HUES48 (cell line): ENCODE measurements at regions not wholly inside any gene's neighbourhood (a gene's known extent, or its start where the extent isn't known, plus 50 kb on each side); places are given as distances from the start of the nearest gene placed in this dataset.
A peak's percentile ranks its signal among the peaks of the same experiment; 100 is the strongest.

ENCODE experiments used
- H3K27ac ChIP-seq: one replicate; pipeline ENCODE4 v1.7.0; 2013; ENCODE audit warnings: low read depth, low read length, inconsistent platforms
- H3K27me3 ChIP-seq: 2 replicates; pipeline ENCODE4 v1.6.1; 2013; ENCODE audit warnings: mild to moderate bottlenecking, low read length; ENCODE audit not compliant: control insufficient read depth, insufficient read depth
- H3K36me3 ChIP-seq: 2 replicates; pipeline ENCODE4 v1.6.1; 2013; ENCODE audit warnings: low read length; ENCODE audit not compliant: control insufficient read depth, insufficient read depth
- H3K4me1 ChIP-seq: 2 replicates; pipeline ENCODE4 v1.6.1; 2013; ENCODE audit warnings: mild to moderate bottlenecking, low read length; ENCODE audit not compliant: control insufficient read depth, insufficient read depth
- H3K4me3 ChIP-seq: 2 replicates; pipeline ENCODE4 v1.5.1; 2013; ENCODE audit warnings: mild to moderate bottlenecking, low read depth, low read length
- H3K9ac ChIP-seq: 2 replicates; pipeline ENCODE4 v1.6.1; 2013; ENCODE audit warnings: mild to moderate bottlenecking, low read depth, low read length, moderate library complexity
- H3K9me3 ChIP-seq: 2 replicates; pipeline ENCODE4 v1.6.1; 2013; ENCODE audit warnings: low read length; ENCODE audit not compliant: control insufficient read depth, insufficient read depth

GRCh38 chr14:62432955-62433354 is 612.3 kb downstream of the KCNH5 start:
- H3K36me3 ChIP-seq: no peaks in the 10 kb centered on the region
- no peaks in the 10 kb centered on the region for H3K4me1 ChIP-seq
- H3K4me3 ChIP-seq: no peak overlapping the region
- no peak overlapping the region for H3K9ac ChIP-seq
- H3K27ac ChIP-seq: no peak overlapping the region
- no peaks in the 10 kb centered on the region for H3K27me3 ChIP-seq
- peaks cover 34% of the 10 kb centered on the region for H3K9me3 ChIP-seq

DNA sequence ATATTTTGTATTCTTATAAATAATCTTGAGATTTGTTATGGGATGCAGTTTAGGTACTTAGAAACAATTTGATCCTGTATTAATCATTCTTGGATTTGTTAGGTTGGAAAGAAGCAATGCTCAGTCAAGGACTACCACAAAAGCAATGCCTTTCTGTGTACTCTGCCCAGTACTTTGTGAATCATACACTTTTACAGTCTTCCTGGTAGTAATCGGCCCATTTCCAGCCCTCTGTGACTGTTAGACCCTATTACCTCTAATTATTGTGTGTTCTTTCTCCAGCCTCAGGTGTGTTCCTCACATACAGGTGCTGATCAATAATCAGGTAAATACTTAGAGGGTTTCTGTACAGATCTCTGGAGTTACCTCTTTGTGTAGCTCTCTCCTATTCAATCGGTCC is 609.0 kb downstream of the KCNH5 start:
- no peaks in the 10 kb centered on the region for H3K36me3 ChIP-seq
- H3K4me3 ChIP-seq: no peak overlapping the region
- H3K4me1 ChIP-seq: no peaks in the 10 kb centered on the region
- H3K27me3 ChIP-seq: no peaks in the 10 kb centered on the region
- no peak overlapping the region for H3K27ac ChIP-seq
- H3K9me3 ChIP-seq: peaks cover 59% of the 10 kb centered on the region
- no peak overlapping the region for H3K9ac ChIP-seq

- H3K9me3 ChIP-seq: peaks cover 41% of the 10 kb centered on the region
- H3K27me3 ChIP-seq: no peaks in the 10 kb centered on the region
- H3K4me1 ChIP-seq: peaks cover 3% of the 10 kb centered on the region; the same call in 1 of the 2 replicates
- no peak overlapping the region for H3K9ac ChIP-seq
- H3K36me3 ChIP-seq: no peaks in the 10 kb centered on the region
- H3K27ac ChIP-seq: no peak overlapping the region
- no peak overlapping the region for H3K4me3 ChIP-seq
Measured at GRCh38 chr14:62439210-62439609, 606.0 kb downstream of the KCNH5 start.

- Histone ChIP-seq H3K9ac (no peak overlapping the region), H3K36me3 (no peaks in the 10 kb centered on the region), H3K27me3 (no peaks in the 10 kb centered on the region), H3K9me3 (peaks cover 20% of the 10 kb centered on the region), H3K27ac (no peak overlapping the region), H3K4me1 (peaks cover 13% of the 10 kb centered on the region), H3K4me3 (no peak overlapping the region)
Measured at GRCh38 chr14:62443796-62444195, 601.5 kb downstream of the KCNH5 start.

- H3K4me1 ChIP-seq: peaks cover 13% of the 10 kb centered on the region
- H3K27me3 ChIP-seq: no peaks in the 10 kb centered on the region
- no peaks in the 10 kb centered on the region for H3K36me3 ChIP-seq
- peak overlapping the region; percentile 20; the same call in 1 of the 2 replicates for H3K4me3 ChIP-seq
- H3K27ac ChIP-seq: peak overlapping the region; percentile 66
- peaks cover 7% of the 10 kb centered on the region for H3K9me3 ChIP-seq
- H3K9ac ChIP-seq: no peak overlapping the region
Measured at GRCh38 chr14:62445570-62445969, 599.7 kb downstream of the KCNH5 start.

- Histone ChIP-seq H3K9me3 (0 out of 2 replicates have a peak, but pooled peaks cover 2% of the 10 kb centered on the region), H3K36me3 (no peaks in the 10 kb centered on the region), H3K27ac (no peak overlapping the region), H3K9ac (no peak overlapping the region), H3K4me3 (no peak overlapping the region), H3K27me3 (no peaks in the 10 kb centered on the region), H3K4me1 (no peaks in the 10 kb centered on the region)
Measured at GRCh38 chr14:62451221-62451620, 594.0 kb downstream of the KCNH5 start.

DNA sequence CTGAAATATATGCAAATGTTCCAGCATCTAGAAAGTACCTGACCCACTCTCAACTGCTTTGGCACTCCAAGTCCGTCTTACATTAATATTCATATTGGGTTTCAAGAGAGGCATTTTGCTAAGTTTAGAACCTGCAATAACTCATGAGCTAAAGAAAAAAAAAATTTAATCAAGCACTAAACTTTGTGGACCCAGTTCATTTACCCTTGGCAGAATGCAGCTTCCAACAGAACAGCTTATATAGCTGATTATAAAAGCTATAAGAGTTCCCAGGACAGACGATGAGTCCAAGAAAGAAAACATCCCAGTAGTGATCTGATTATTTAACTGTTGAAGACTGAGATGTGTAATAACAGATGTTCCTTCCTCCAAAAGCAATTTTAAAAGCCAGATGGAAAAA is 592.0 kb downstream of the KCNH5 start:
- Histone ChIP-seq H3K27me3 (no peaks in the 10 kb centered on the region), H3K9me3 (0 out of 2 replicates have a peak, but pooled peaks cover 2% of the 10 kb centered on the region), H3K27ac (no peak overlapping the region), H3K36me3 (no peaks in the 10 kb centered on the region), H3K9ac (no peak overlapping the region), H3K4me1 (no peaks in the 10 kb centered on the region), H3K4me3 (no peak overlapping the region)

DNA sequence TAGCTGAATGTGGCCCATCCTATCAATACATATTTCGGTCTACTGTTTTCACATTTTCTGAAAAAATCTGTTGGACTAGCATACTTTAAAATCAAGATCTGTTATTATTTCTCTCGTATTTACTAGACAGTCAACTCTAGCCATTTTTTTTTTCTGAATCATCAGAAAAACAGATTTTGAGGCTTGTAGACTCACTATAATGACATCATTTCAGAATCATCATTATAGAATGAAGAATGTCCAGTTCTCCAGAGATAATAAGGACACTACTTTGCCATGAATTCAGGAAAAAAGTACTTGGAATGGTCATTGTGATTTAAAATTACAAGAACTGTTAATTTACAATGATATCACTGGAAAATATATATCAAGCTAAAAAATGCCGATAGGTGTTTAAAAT is 589.8 kb downstream of the KCNH5 start:
- Histone ChIP-seq H3K4me3 (no peak overlapping the region), H3K9ac (no peak overlapping the region), H3K9me3 (no peaks in the 10 kb centered on the region), H3K4me1 (no peaks in the 10 kb centered on the region), H3K27me3 (no peaks in the 10 kb centered on the region), H3K36me3 (no peaks in the 10 kb centered on the region), H3K27ac (no peak overlapping the region)

GRCh38 chr14:62462988-62463387 is 582.3 kb downstream of the KCNH5 start:
- no peaks in the 10 kb centered on the region for H3K36me3 ChIP-seq
- no peak overlapping the region for H3K9ac ChIP-seq
- H3K4me3 ChIP-seq: no peak overlapping the region
- H3K4me1 ChIP-seq: no peaks in the 10 kb centered on the region
- no peaks in the 10 kb centered on the region for H3K9me3 ChIP-seq
- no peaks in the 10 kb centered on the region for H3K27me3 ChIP-seq
- H3K27ac ChIP-seq: no peak overlapping the region

- Histone ChIP-seq H3K27ac (no peak overlapping the region), H3K9me3 (no peaks in the 10 kb centered on the region), H3K27me3 (no peaks in the 10 kb centered on the region), H3K36me3 (no peaks in the 10 kb centered on the region), H3K9ac (no peak overlapping the region), H3K4me1 (no peaks in the 10 kb centered on the region), H3K4me3 (no peak overlapping the region)
Measured at GRCh38 chr14:62468946-62469345, 576.3 kb downstream of the KCNH5 start.

DNA sequence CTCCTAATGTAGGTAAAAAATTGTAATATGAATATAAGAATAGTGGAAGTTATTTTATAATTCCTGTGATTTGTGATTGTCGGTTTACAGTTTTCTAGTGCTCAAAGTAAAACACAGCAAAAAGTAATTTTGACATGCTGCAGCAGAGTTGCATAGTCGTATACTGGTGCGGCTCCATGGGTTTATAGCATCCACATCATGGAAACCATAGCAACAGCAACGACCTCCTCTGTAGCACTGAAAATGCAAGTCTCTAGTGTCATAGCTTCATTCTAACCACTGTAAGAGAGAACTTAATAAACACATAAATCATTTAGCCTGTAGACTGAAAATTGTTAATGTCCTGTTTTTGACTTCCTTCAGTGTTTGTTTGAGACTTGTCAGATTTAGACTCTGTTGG is 574.3 kb downstream of the KCNH5 start:
- Histone ChIP-seq H3K4me1 (no peaks in the 10 kb centered on the region), H3K9me3 (no peaks in the 10 kb centered on the region), H3K36me3 (no peaks in the 10 kb centered on the region), H3K4me3 (no peak overlapping the region), H3K9ac (no peak overlapping the region), H3K27me3 (no peaks in the 10 kb centered on the region), H3K27ac (no peak overlapping the region)

DNA sequence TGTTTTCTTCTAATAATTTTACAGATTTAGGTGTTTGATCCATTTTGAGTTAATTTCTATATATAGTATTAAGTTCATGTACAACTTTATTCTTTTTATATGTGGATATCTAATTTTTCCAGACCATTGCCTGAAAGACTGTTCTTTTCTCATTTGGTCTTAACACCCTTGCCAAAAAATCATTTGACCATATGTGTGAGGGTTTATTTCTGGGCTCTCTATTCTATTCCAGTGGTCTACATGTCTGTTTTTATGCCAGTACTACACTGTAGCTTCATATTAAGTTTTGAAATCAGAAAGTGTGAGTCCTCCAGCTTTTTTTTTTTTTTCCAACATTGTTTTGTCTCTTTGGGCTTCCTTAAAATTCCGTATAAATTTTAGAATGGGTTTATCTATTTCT is 554.1 kb downstream of the KCNH5 start:
- H3K9ac ChIP-seq: no peak overlapping the region
- no peaks in the 10 kb centered on the region for H3K4me1 ChIP-seq
- H3K27me3 ChIP-seq: no peaks in the 10 kb centered on the region
- no peaks in the 10 kb centered on the region for H3K36me3 ChIP-seq
- no peak overlapping the region for H3K27ac ChIP-seq
- peaks cover 14% of the 10 kb centered on the region; the same call in 1 of the 2 replicates for H3K9me3 ChIP-seq
- no peak overlapping the region for H3K4me3 ChIP-seq
